Natural killer cell (primary cell): ENCODE measurements at regions not wholly inside any gene's neighbourhood (a gene's known extent, or its start where the extent isn't known, plus 50 kb on each side); places are given as distances from the start of the nearest gene placed in this dataset.

Source experiments
- ATAC-seq, 3 donors: fragments of 150-1000 bp in 2 of 3; fragments of 200-7000 bp in 1 of 3; cut with Tn5 transposase; 1 replicate in 1 of 3; 2 replicates in 2 of 3; pipeline ENCODE4 v1.10.0; 2021; ENCODE audit warnings: mild to moderate bottlenecking in 2 of 3, moderate library complexity in 2 of 3
- DNase-seq, 2 donors: peaks; one replicate each; pipeline versions ENCODE4 v3.0.0 to v3.0.0-alpha.2; 2013 to 2021; ENCODE audit warnings: mixed read lengths in 1 of 2
- H3K27ac ChIP-seq: one replicate; pipeline ENCODE4 v1.5.1; 2013; ENCODE audit warnings: mild to moderate bottlenecking, low read length
- H3K27me3 ChIP-seq: one replicate; pipeline ENCODE4 v1.6.1; 2013; ENCODE audit warnings: low read length; ENCODE audit not compliant: control insufficient read depth, insufficient read depth
- H3K36me3 ChIP-seq: one replicate; pipeline ENCODE4 v1.6.1; 2013; ENCODE audit warnings: low read length; ENCODE audit not compliant: control insufficient read depth, insufficient read depth
- H3K4me1 ChIP-seq: one replicate; pipeline ENCODE4 v1.6.1; 2013; ENCODE audit warnings: low read length; ENCODE audit not compliant: control insufficient read depth, insufficient read depth
- H3K4me3 ChIP-seq: one replicate; pipeline ENCODE4 v1.5.1; 2013; ENCODE audit warnings: low read length
- H3K9me3 ChIP-seq: one replicate; pipeline ENCODE4 v1.6.1; 2013; ENCODE audit warnings: low read length; ENCODE audit not compliant: control insufficient read depth, insufficient read depth
- H3K27ac Mint-ChIP-seq, 2 donors: one replicate each; pipeline ENCODE4 v1.8.0; 2022; ENCODE audit warnings: mild to moderate bottlenecking in 2 of 2, mixed read lengths in 2 of 2, moderate library complexity in 1 of 2
- H3K27me3 Mint-ChIP-seq, 2 donors: one replicate each; pipeline ENCODE4 v1.8.0; 2022; ENCODE audit warnings: low read depth in 2 of 2, mixed read lengths in 2 of 2
- H3K36me3 Mint-ChIP-seq: one replicate; pipeline ENCODE4 v1.8.0; 2022; ENCODE audit warnings: mixed read lengths
- H3K4me1 Mint-ChIP-seq, 2 donors: one replicate each; pipeline ENCODE4 v1.8.0; 2022; ENCODE audit warnings: mixed read lengths in 2 of 2
- H3K4me3 Mint-ChIP-seq: one replicate; pipeline ENCODE4 v1.8.0; 2022; ENCODE audit warnings: mild to moderate bottlenecking, moderate library complexity, mixed read lengths
- H3K9me3 Mint-ChIP-seq, 2 donors: one replicate each; pipeline ENCODE4 v1.8.0; 2022; ENCODE audit warnings: mixed read lengths in 2 of 2
- WGBS: methylation state at CpG from one replicate; pipeline ENCODE4 v1.1.7; 2013; ENCODE audit warnings: missing lambda C conversion rate; ENCODE audit not compliant: insufficient coverage; 5-methylcytosine and 5-hydroxymethylcytosine counted together
- intact Hi-C: fragments of 100-400 bp; cut with micrococcal nuclease; formaldehyde crosslinking; loops from one replicate; pipeline ENCODE4 v1.14.2; 2022
- TF ChIP-seq, protein P1 (sequence below): fragments of 200-600 bp; IDR thresholded peaks from one replicate; pipeline ENCODE4 v1.8.0; 2022; ENCODE audit warnings: antibody characterized with exemption

DNA sequence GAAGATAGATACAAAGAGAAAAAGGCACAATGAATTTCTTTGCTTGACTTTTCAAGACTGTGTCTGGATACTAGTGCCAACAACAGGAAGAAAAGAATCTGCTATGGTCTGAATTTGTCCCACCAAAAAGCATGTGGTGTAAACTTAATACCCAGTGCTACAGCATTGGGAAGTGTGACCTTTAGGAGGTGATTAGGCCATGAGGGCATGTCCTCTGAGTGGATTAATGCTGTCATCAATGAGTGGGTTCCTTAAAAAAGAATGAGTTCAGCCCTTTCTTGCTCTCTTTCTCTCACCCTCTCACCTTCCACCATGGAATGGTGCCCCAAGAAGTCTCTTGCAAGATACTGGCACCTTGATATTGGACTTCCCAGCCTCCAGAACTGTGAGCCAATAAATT is 155.7 kb upstream of the GPRIN3 start:
- Histone ChIP-seq H3K4me3 (no peak overlapping the region), H3K4me1 (no peaks in the 10 kb centered on the region), H3K27me3 (no peaks in the 10 kb centered on the region), H3K27ac (no peak overlapping the region), H3K9me3 (no peaks in the 10 kb centered on the region), H3K36me3 (no peaks in the 10 kb centered on the region)
- TF ChIP-seq, protein P1, sequence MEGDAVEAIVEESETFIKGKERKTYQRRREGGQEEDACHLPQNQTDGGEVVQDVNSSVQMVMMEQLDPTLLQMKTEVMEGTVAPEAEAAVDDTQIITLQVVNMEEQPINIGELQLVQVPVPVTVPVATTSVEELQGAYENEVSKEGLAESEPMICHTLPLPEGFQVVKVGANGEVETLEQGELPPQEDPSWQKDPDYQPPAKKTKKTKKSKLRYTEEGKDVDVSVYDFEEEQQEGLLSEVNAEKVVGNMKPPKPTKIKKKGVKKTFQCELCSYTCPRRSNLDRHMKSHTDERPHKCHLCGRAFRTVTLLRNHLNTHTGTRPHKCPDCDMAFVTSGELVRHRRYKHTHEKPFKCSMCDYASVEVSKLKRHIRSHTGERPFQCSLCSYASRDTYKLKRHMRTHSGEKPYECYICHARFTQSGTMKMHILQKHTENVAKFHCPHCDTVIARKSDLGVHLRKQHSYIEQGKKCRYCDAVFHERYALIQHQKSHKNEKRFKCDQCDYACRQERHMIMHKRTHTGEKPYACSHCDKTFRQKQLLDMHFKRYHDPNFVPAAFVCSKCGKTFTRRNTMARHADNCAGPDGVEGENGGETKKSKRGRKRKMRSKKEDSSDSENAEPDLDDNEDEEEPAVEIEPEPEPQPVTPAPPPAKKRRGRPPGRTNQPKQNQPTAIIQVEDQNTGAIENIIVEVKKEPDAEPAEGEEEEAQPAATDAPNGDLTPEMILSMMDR, result no peak
- no peak overlapping the region for H3K27ac Mint-ChIP-seq
- H3K9me3 Mint-ChIP-seq, result no peaks in the 10 kb centered on the region
- no peaks in the 10 kb centered on the region for H3K4me1 Mint-ChIP-seq
- peaks cover 0 to 7% of the 10 kb centered on the region in 2 donors for H3K27me3 Mint-ChIP-seq
- no peak overlapping the region for H3K4me3 Mint-ChIP-seq
- no peaks in the 10 kb centered on the region for H3K36me3 Mint-ChIP-seq
- no peak for DNase-seq
- intact Hi-C loops, result no loop called here
- ATAC-seq, result no peak

DNA sequence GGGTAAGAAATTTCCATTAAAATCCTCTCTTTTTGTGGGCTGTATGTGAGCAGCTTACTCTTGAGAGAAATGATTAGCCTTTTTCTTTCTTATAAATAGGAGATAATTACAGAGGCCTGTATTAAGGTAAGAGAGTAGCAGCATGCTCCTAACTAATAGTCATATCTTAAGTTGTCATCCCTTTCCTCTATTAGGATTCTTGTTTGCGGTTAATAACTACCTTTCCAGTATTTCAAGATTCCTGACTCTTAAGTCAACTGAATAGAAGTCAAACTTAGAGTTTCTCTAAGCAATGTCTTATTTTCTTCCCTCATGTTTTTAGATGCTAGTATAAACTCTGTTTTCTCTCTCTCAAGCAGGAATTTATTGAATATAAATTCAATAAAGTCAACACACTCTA is 139.9 kb upstream of the GPRIN3 start:
- ATAC-seq (no peak), DNase-seq (no peak)
- Histone ChIP-seq H3K4me3 (no peak overlapping the region), H3K9me3 (peaks cover 4% of the 10 kb centered on the region), H3K36me3 (no peaks in the 10 kb centered on the region), H3K27ac (no peak overlapping the region), H3K4me1 (no peaks in the 10 kb centered on the region), H3K27me3 (peaks cover 2% of the 10 kb centered on the region)
- 100% methylated on average over 1 of the region's 1 CpG for WGBS
- H3K27ac Mint-ChIP-seq, result no peak overlapping the region
- no peak overlapping the region for H3K4me3 Mint-ChIP-seq
- no peaks in the 10 kb centered on the region for H3K27me3 Mint-ChIP-seq
- H3K9me3 Mint-ChIP-seq, result peaks cover 7 to 10% of the 10 kb centered on the region in 2 donors
- TF ChIP-seq, protein P1, result no peak
- peaks cover 13% of the 10 kb centered on the region for H3K36me3 Mint-ChIP-seq
- H3K4me1 Mint-ChIP-seq, result no peaks in the 10 kb centered on the region
- intact Hi-C loops, result no loop called here

DNA sequence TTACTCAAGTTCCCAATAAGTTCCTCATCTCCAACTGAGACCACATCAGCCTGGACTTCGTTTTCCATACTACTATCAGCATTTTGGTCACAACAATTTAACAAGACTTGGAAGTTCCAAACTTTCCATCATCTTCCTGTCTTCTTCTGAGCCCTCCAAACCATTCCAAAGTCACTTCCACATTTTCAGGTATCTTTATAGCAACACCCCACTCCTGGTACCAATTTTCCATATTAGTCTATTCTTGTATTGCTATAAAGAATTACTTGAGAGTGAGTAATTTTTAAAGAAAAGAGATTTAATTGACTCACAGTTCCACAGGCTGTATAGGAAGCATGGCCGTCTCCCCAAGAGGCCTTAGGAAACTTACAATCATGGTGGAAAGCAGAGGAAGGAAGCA is 138.6 kb upstream of the GPRIN3 start:
- Mint-ChIP-seq H3K27ac (no peak overlapping the region), H3K36me3 (peaks cover 13% of the 10 kb centered on the region), H3K4me3 (no peak overlapping the region), H3K9me3 (peaks cover 7 to 10% of the 10 kb centered on the region in 2 donors), H3K27me3 (no peaks in the 10 kb centered on the region), H3K4me1 (no peaks in the 10 kb centered on the region)
- Histone ChIP-seq H3K27me3 (no peaks in the 10 kb centered on the region), H3K27ac (no peak overlapping the region), H3K4me1 (no peaks in the 10 kb centered on the region), H3K4me3 (no peak overlapping the region), H3K36me3 (no peaks in the 10 kb centered on the region), H3K9me3 (peaks cover 4% of the 10 kb centered on the region)
- WGBS, result 86% methylated on average over 2 of the region's 2 CpGs
- ATAC-seq (no peak), DNase-seq (no peak)
- TF ChIP-seq, protein P1, result no peak
- intact Hi-C loops, result no loop called here

DNA sequence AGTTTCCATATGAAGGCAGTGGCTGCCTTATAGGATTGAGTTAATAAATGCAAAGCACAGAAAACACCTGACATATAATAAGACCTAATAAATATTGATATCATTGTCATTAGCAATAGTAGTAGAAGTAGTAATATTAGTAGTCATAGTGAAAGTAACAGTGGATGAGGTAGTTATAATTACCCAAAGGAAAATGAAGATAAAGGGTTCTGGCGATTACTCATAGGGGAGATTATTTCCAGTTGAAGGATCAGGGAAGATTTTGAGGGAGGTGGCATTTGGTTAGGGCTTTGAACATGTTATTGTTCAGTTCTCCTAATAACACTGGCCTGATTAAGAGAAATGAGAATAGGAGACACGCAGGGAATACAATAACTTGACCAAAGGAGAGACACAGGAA is 131.9 kb upstream of the GPRIN3 start:
- DNase-seq (no peak), ATAC-seq (no peak)
- intact Hi-C loops, result loop anchor here (10.0 kb wide), 1 partner anchor 185 kb away; no protein-coding TSS in a partner anchor

More for the DNA sequence above, 131.9 kb upstream of the GPRIN3 start:
- no peaks in the 10 kb centered on the region for H3K9me3 ChIP-seq
- TF ChIP-seq, protein P1, result no peak
- Mint-ChIP-seq H3K9me3 (no peaks in the 10 kb centered on the region), H3K4me1 (peaks cover 7 to 11% of the 10 kb centered on the region in 2 donors), H3K27me3 (peaks cover 0 to 9% of the 10 kb centered on the region in 2 donors), H3K4me3 (no peak overlapping the region), H3K27ac (no peak overlapping the region), H3K36me3 (no peaks in the 10 kb centered on the region)
- H3K27ac ChIP-seq, result no peak overlapping the region
- 94% methylated on average over 2 of the region's 2 CpGs for WGBS
- no peak overlapping the region for H3K4me3 ChIP-seq
- H3K27me3 ChIP-seq, result no peaks in the 10 kb centered on the region
- H3K4me1 ChIP-seq, result no peaks in the 10 kb centered on the region
- no peaks in the 10 kb centered on the region for H3K36me3 ChIP-seq
